ENCODE measurements at regions not wholly inside any gene's neighbourhood (a gene's known extent, or its start where the extent isn't known, plus 50 kb on each side); places are given as distances from the start of the nearest gene placed in this dataset.

GRCh38 chr18:37659906-37660305, 94.3 kb upstream of the CELF4 start:
- Histone ChIP-seq H3K27me3 (ENCODE audit: control insufficient read depth, insufficient read depth, low read length) (no peaks in the 10 kb centered on the region), H3K36me3 (ENCODE audit: control insufficient read depth, insufficient read depth, low read length) (no peaks in the 10 kb centered on the region), H3K4me3 (ENCODE audit: low read depth, low read length) (no peak overlapping the region)
- FAIRE-seq (peak; percentile 96), DNase-seq (ENCODE audit: low read depth) (no peak)
- no peak for TF ChIP-seq CTCF (IDR thresholded peaks at IDR 0.05; ENCODE audit: insufficient read depth, low read length, severe bottlenecking)

GRCh38 chr18:37658894-37659293, 93.3 kb upstream of the CELF4 start:
- Histone ChIP-seq H3K4me3 (ENCODE audit: low read depth, low read length) (no peak overlapping the region), H3K36me3 (ENCODE audit: control insufficient read depth, insufficient read depth, low read length) (no peaks in the 10 kb centered on the region), H3K27me3 (ENCODE audit: control insufficient read depth, insufficient read depth, low read length) (no peaks in the 10 kb centered on the region)
- no peak for FAIRE-seq
- DNase-seq (ENCODE audit: low read depth) = no peak
- no peak for TF ChIP-seq CTCF (IDR thresholded peaks at IDR 0.05; ENCODE audit: insufficient read depth, low read length, severe bottlenecking)

- no peak for TF ChIP-seq CTCF (IDR thresholded peaks at IDR 0.05; ENCODE audit: insufficient read depth, low read length, severe bottlenecking)
- H3K27me3 ChIP-seq (ENCODE audit: control insufficient read depth, insufficient read depth, low read length) = no peaks in the 10 kb centered on the region
- DNase-seq (ENCODE audit: low read depth) (no peak), FAIRE-seq (no peak)
- no peak overlapping the region for H3K4me3 ChIP-seq (ENCODE audit: low read depth, low read length)
- H3K36me3 ChIP-seq (ENCODE audit: control insufficient read depth, insufficient read depth, low read length) = no peaks in the 10 kb centered on the region
Observed at GRCh38 chr18:37657493-37657892, 91.9 kb upstream of the CELF4 start.

- Histone ChIP-seq H3K27me3 (ENCODE audit: control insufficient read depth, insufficient read depth, low read length) (no peaks in the 10 kb centered on the region), H3K4me3 (ENCODE audit: low read depth, low read length) (no peak overlapping the region), H3K36me3 (ENCODE audit: control insufficient read depth, insufficient read depth, low read length) (no peaks in the 10 kb centered on the region)
- DNase-seq (ENCODE audit: low read depth) (no peak), FAIRE-seq (no peak)
- TF ChIP-seq CTCF (IDR thresholded peaks at IDR 0.05; ENCODE audit: insufficient read depth, low read length, severe bottlenecking) = no peak
Observed at GRCh38 chr18:37654731-37655369, 89.3 kb upstream of the CELF4 start.

- FAIRE-seq (no peak), DNase-seq (ENCODE audit: low read depth) (no peak)
- no peak overlapping the region for H3K4me3 ChIP-seq (ENCODE audit: low read depth, low read length)
- H3K27me3 ChIP-seq (ENCODE audit: control insufficient read depth, insufficient read depth, low read length) = no peaks in the 10 kb centered on the region
- no peaks in the 10 kb centered on the region for H3K36me3 ChIP-seq (ENCODE audit: control insufficient read depth, insufficient read depth, low read length)
- TF ChIP-seq CTCF (IDR thresholded peaks at IDR 0.05; ENCODE audit: insufficient read depth, low read length, severe bottlenecking) = no peak
Observed at GRCh38 chr18:37654034-37654433, 88.4 kb upstream of the CELF4 start.

- TF ChIP-seq CTCF (IDR thresholded peaks at IDR 0.05; ENCODE audit: insufficient read depth, low read length, severe bottlenecking) = no peak
- H3K27me3 ChIP-seq (ENCODE audit: control insufficient read depth, insufficient read depth, low read length) = no peaks in the 10 kb centered on the region
- DNase-seq (ENCODE audit: low read depth) (no peak), FAIRE-seq (no peak)
- no peaks in the 10 kb centered on the region for H3K36me3 ChIP-seq (ENCODE audit: control insufficient read depth, insufficient read depth, low read length)
- no peak overlapping the region for H3K4me3 ChIP-seq (ENCODE audit: low read depth, low read length)
Observed at GRCh38 chr18:37653618-37654017, 88.0 kb upstream of the CELF4 start.

All from bronchial epithelial cell (primary cell).